Activated T-helper 17 cell treated with anti-CD3 and anti-CD28 coated beads, Interleukin-2, amount 50 U/mL, for 72 hours (primary cell): ENCODE measurements at regions not wholly inside any gene's neighbourhood (a gene's known extent, or its start where the extent isn't known, plus 50 kb on each side); places are given as distances from the start of the nearest gene placed in this dataset.
A peak's percentile ranks its signal among the peaks of the same experiment; 100 is the strongest.

Experiments
- ATAC-seq: fragments of 150-1000 bp; cut with Tn5 transposase; replicated peaks from 2 replicates; pipeline ENCODE4 v1.10.0; 2021; ENCODE audit warnings: mild to moderate bottlenecking, moderate library complexity
- H3K27ac Mint-ChIP-seq: one replicate; pipeline ENCODE4 v1.8.0; 2022; ENCODE audit warnings: mixed read lengths
- H3K27me3 Mint-ChIP-seq: one replicate; pipeline ENCODE4 v1.8.0; 2022; ENCODE audit warnings: mixed read lengths
- H3K36me3 Mint-ChIP-seq: one replicate; pipeline ENCODE4 v1.8.0; 2022; ENCODE audit warnings: low read depth, mild to moderate bottlenecking, mixed read lengths
- H3K4me1 Mint-ChIP-seq: one replicate; pipeline ENCODE4 v1.8.0; 2022; ENCODE audit warnings: mixed read lengths
- H3K4me3 Mint-ChIP-seq: one replicate; pipeline ENCODE4 v1.8.0; 2022; ENCODE audit warnings: mild to moderate bottlenecking, mixed read lengths
- H3K9me3 Mint-ChIP-seq: one replicate; pipeline ENCODE4 v1.8.0; 2022; ENCODE audit warnings: mixed read lengths

GRCh38 chr9:20085842-20086241, 297.0 kb upstream of the SLC24A2 start:
- Mint-ChIP-seq H3K27me3 (no peaks in the 10 kb centered on the region), H3K4me3 (no peak overlapping the region), H3K9me3 (peaks cover 3% of the 10 kb centered on the region), H3K36me3 (no peaks in the 10 kb centered on the region), H3K27ac (no peak overlapping the region), H3K4me1 (no peaks in the 10 kb centered on the region)
- ATAC-seq = no peak

GRCh38 chr9:20084125-20084524, 295.3 kb upstream of the SLC24A2 start:
- Mint-ChIP-seq H3K27ac (no peak overlapping the region), H3K4me3 (no peak overlapping the region), H3K9me3 (no peaks in the 10 kb centered on the region), H3K27me3 (no peaks in the 10 kb centered on the region), H3K36me3 (no peaks in the 10 kb centered on the region), H3K4me1 (no peaks in the 10 kb centered on the region)
- ATAC-seq = no peak

- Mint-ChIP-seq H3K9me3 (no peaks in the 10 kb centered on the region), H3K27me3 (peaks cover 5% of the 10 kb centered on the region), H3K4me3 (no peak overlapping the region), H3K4me1 (no peaks in the 10 kb centered on the region), H3K36me3 (no peaks in the 10 kb centered on the region), H3K27ac (no peak overlapping the region)
- no peak for ATAC-seq
These were observed 294.6 kb upstream of the SLC24A2 start for GRCh38 chr9:20083390-20083789.

- Mint-ChIP-seq H3K4me1 (no peaks in the 10 kb centered on the region), H3K4me3 (no peak overlapping the region), H3K9me3 (no peaks in the 10 kb centered on the region), H3K36me3 (no peaks in the 10 kb centered on the region), H3K27me3 (peaks cover 5% of the 10 kb centered on the region), H3K27ac (no peak overlapping the region)
- no peak for ATAC-seq
These were observed 294.0 kb upstream of the SLC24A2 start for GRCh38 chr9:20082831-20083230.

GRCh38 chr9:20082406-20082805, 293.6 kb upstream of the SLC24A2 start:
- Mint-ChIP-seq H3K4me1 (no peaks in the 10 kb centered on the region), H3K4me3 (no peak overlapping the region), H3K9me3 (no peaks in the 10 kb centered on the region), H3K27ac (no peak overlapping the region), H3K27me3 (peaks cover 5% of the 10 kb centered on the region), H3K36me3 (no peaks in the 10 kb centered on the region)
- no peak for ATAC-seq

GRCh38 chr9:20078246-20078645, 289.4 kb upstream of the SLC24A2 start:
- Mint-ChIP-seq H3K9me3 (no peaks in the 10 kb centered on the region), H3K36me3 (no peaks in the 10 kb centered on the region), H3K27ac (no peak overlapping the region), H3K4me3 (no peak overlapping the region), H3K27me3 (peaks cover 10% of the 10 kb centered on the region), H3K4me1 (no peaks in the 10 kb centered on the region)
- no peak for ATAC-seq

- peaks cover 10% of the 10 kb centered on the region for H3K27me3 Mint-ChIP-seq
- no peaks in the 10 kb centered on the region for H3K36me3 Mint-ChIP-seq
- no peak overlapping the region for H3K27ac Mint-ChIP-seq
- ATAC-seq = no peak
- H3K4me1 Mint-ChIP-seq = no peaks in the 10 kb centered on the region
- no peak overlapping the region for H3K4me3 Mint-ChIP-seq
- H3K9me3 Mint-ChIP-seq = no peaks in the 10 kb centered on the region
These were observed 285.5 kb upstream of the SLC24A2 start for GRCh38 chr9:20074291-20074690.

- H3K27ac Mint-ChIP-seq = no peak overlapping the region
- no peaks in the 10 kb centered on the region for H3K4me1 Mint-ChIP-seq
- H3K9me3 Mint-ChIP-seq = no peaks in the 10 kb centered on the region
- no peak for ATAC-seq
- no peaks in the 10 kb centered on the region for H3K27me3 Mint-ChIP-seq
- H3K36me3 Mint-ChIP-seq = no peaks in the 10 kb centered on the region
- H3K4me3 Mint-ChIP-seq = no peak overlapping the region
These were observed 281.5 kb upstream of the SLC24A2 start for GRCh38 chr9:20070336-20070735.

GRCh38 chr9:20065796-20066700, 277.2 kb upstream of the SLC24A2 start:
- no peak for ATAC-seq
- Mint-ChIP-seq H3K36me3 (no peaks in the 10 kb centered on the region), H3K27me3 (no peaks in the 10 kb centered on the region), H3K4me1 (no peaks in the 10 kb centered on the region), H3K27ac (no peak overlapping the region), H3K9me3 (no peaks in the 10 kb centered on the region), H3K4me3 (no peak overlapping the region)

GRCh38 chr9:20065046-20065445, 276.2 kb upstream of the SLC24A2 start:
- H3K4me1 Mint-ChIP-seq = no peaks in the 10 kb centered on the region
- H3K36me3 Mint-ChIP-seq = no peaks in the 10 kb centered on the region
- no peaks in the 10 kb centered on the region for H3K27me3 Mint-ChIP-seq
- H3K27ac Mint-ChIP-seq = no peak overlapping the region
- no peaks in the 10 kb centered on the region for H3K9me3 Mint-ChIP-seq
- H3K4me3 Mint-ChIP-seq = no peak overlapping the region
- ATAC-seq = no peak

GRCh38 chr9:20054734-20055133, 265.9 kb upstream of the SLC24A2 start:
- no peak for ATAC-seq
- Mint-ChIP-seq H3K4me3 (no peak overlapping the region), H3K4me1 (no peaks in the 10 kb centered on the region), H3K36me3 (no peaks in the 10 kb centered on the region), H3K27me3 (peaks cover 6% of the 10 kb centered on the region), H3K9me3 (no peaks in the 10 kb centered on the region), H3K27ac (no peak overlapping the region)

- ATAC-seq = no peak
- no peaks in the 10 kb centered on the region for H3K27me3 Mint-ChIP-seq
- no peak overlapping the region for H3K27ac Mint-ChIP-seq
- H3K36me3 Mint-ChIP-seq = no peaks in the 10 kb centered on the region
- H3K4me1 Mint-ChIP-seq = no peaks in the 10 kb centered on the region
- H3K9me3 Mint-ChIP-seq = no peaks in the 10 kb centered on the region
- no peak overlapping the region for H3K4me3 Mint-ChIP-seq
These were observed 260.1 kb upstream of the SLC24A2 start for GRCh38 chr9:20048985-20049384.

GRCh38 chr9:20048437-20048836, 259.6 kb upstream of the SLC24A2 start:
- Mint-ChIP-seq H3K27me3 (no peaks in the 10 kb centered on the region), H3K9me3 (no peaks in the 10 kb centered on the region), H3K4me1 (peaks cover 4% of the 10 kb centered on the region), H3K36me3 (no peaks in the 10 kb centered on the region), H3K4me3 (no peak overlapping the region), H3K27ac (no peak overlapping the region)
- ATAC-seq = no peak

GRCh38 chr9:20044686-20045085, 255.8 kb upstream of the SLC24A2 start:
- Mint-ChIP-seq H3K27me3 (no peaks in the 10 kb centered on the region), H3K4me3 (no peak overlapping the region), H3K9me3 (no peaks in the 10 kb centered on the region), H3K27ac (no peak overlapping the region), H3K4me1 (peaks cover 16% of the 10 kb centered on the region), H3K36me3 (no peaks in the 10 kb centered on the region)
- peak; percentile 38 for ATAC-seq

GRCh38 chr9:20043461-20043860, 254.6 kb upstream of the SLC24A2 start:
- H3K4me1 Mint-ChIP-seq = peaks cover 23% of the 10 kb centered on the region
- peak overlapping the region; percentile 71 for H3K4me3 Mint-ChIP-seq
- H3K9me3 Mint-ChIP-seq = peaks cover 8% of the 10 kb centered on the region
- H3K27ac Mint-ChIP-seq = peak overlapping the region; percentile 55
- ATAC-seq = peak; percentile 23
- H3K36me3 Mint-ChIP-seq = no peaks in the 10 kb centered on the region
- no peaks in the 10 kb centered on the region for H3K27me3 Mint-ChIP-seq
